K562 (cell line): ENCODE measurements at regions not wholly inside any gene's neighbourhood (a gene's known extent, or its start where the extent isn't known, plus 50 kb on each side); places are given as distances from the start of the nearest gene placed in this dataset.

Experiments used
- ATAC-seq: fragments of 200-7000 bp; cut with Tn5 transposase; 3 replicates; pipeline ENCODE4 v1.9.1; 2020; ENCODE audit warnings: moderate library complexity
- BruUV-seq: library from RNA; stranded (reverse); fragments of 400-500 nt; replicated peaks from 2 replicates; lab custom pipeline; 2021; lab: Mats Ljungman, UMichigan
- CTCF ChIA-PET: fragments of 300-600 bp; formaldehyde crosslinking; extraction: SDS; loops from one replicate; lab custom pipeline; 2021; ENCODE audit warnings: low intra/inter-chr PET ratio; lab: Yijun Ruan, JAX
- POLR2A ChIA-PET: fragments of 300-600, 350-650 bp; sonication (Branson Sonifier 250); formaldehyde crosslinking; extraction: SDS; loops from one replicate; lab custom pipeline; 2021; ENCODE audit warnings: antibody characterized with exemption, inconsistent platforms; lab: Yijun Ruan, JAX
- DNase-seq, 4 experiments: peaks; one replicate each; pipeline versions ENCODE4 v3.0.0 to v3.0.0-alpha.2; 2011 to 2018; ENCODE audit warnings: low spot score in 3 of 4, mixed read lengths in 3 of 4; ENCODE audit errors: extremely low read depth in 1 of 4
- FAIRE-seq: peaks from 2 replicates; lab custom pipeline; 2011; peaks lifted over from hg19 to GRCh38; lab: Jason Lieb, UNC
- H2AFZ ChIP-seq: 2 replicates; pipeline ENCODE4 v1.6.0; 2011; ENCODE audit warnings: low read depth, low read length, control low read depth, inconsistent platforms
- H3K27ac ChIP-seq: fragments of 200-600 bp; 3 replicates; pipeline ENCODE4 v1.8.0; 2011; ENCODE audit warnings: low read depth, mild to moderate bottlenecking, control low read depth, inconsistent platforms, low read length, moderate library complexity, mixed read lengths; ENCODE audit errors: extremely low read depth
- H3K27me3 ChIP-seq, 2 experiments: fragments of 300-600 bp in 1 of 2; 2 replicates in 1 of 2; 3 replicates in 1 of 2; pipeline versions ENCODE4 v1.6.0 to v1.8.0; 2011; ENCODE audit warnings: inconsistent platforms in 2 of 2, low read length in 2 of 2, mild to moderate bottlenecking in 1 of 2, mixed read lengths in 1 of 2, moderate library complexity in 1 of 2; ENCODE audit not compliant: control insufficient read depth in 2 of 2, insufficient read depth in 2 of 2
- H3K36me3 ChIP-seq: fragments of 300-600 bp; 3 replicates; pipeline ENCODE4 v1.8.0; 2011; ENCODE audit warnings: mild to moderate bottlenecking, low read length, inconsistent platforms; ENCODE audit not compliant: control insufficient read depth, insufficient read depth
- H3K4me1 ChIP-seq, 2 experiments: fragments of 200-600 bp in 1 of 2; replicated peaks in 1 of 2; 2 replicates in 1 of 2; 3 replicates in 1 of 2; pipeline versions ENCODE4 v1.5.1 to v1.8.0; 2011; ENCODE audit warnings: inconsistent platforms in 2 of 2, low read length in 2 of 2, mild to moderate bottlenecking in 1 of 2, mixed read lengths in 1 of 2, moderate library complexity in 1 of 2; ENCODE audit not compliant: control insufficient read depth in 2 of 2, insufficient read depth in 2 of 2
- H3K4me2 ChIP-seq: 2 replicates; pipeline ENCODE4 v1.6.1; 2011; ENCODE audit warnings: low read length, control low read depth, inconsistent platforms, mixed read lengths; ENCODE audit not compliant: insufficient read depth
- H3K4me3 ChIP-seq: fragments of 200-600 bp; sonication (generic), shearing (Covaris generic); 2 replicates; pipeline ENCODE4 v1.5.1; 2016; ENCODE audit warnings: control low read depth, inconsistent platforms
- H3K79me2 ChIP-seq: fragments of 200-600 bp; 3 replicates; pipeline ENCODE4 v1.8.0; 2011; ENCODE audit warnings: low read length, inconsistent platforms; ENCODE audit not compliant: control insufficient read depth, insufficient read depth
- H3K9ac ChIP-seq, 2 experiments: 2 replicates each; pipeline versions ENCODE4 v1.6.0 to v1.6.1; 2011; ENCODE audit warnings: low read depth in 2 of 2, low read length in 2 of 2, control low read depth in 1 of 2, inconsistent platforms in 1 of 2, mild to moderate bottlenecking in 1 of 2, mixed read lengths in 1 of 2; ENCODE audit not compliant: insufficient read depth in 1 of 2
- H3K9me1 ChIP-seq: one replicate; pipeline ENCODE4 v1.6.0; 2011; ENCODE audit warnings: inconsistent platforms, mild to moderate bottlenecking, low read length, moderate library complexity; ENCODE audit not compliant: control insufficient read depth, insufficient read depth
- H3K9me3 ChIP-seq: replicated peaks from 2 replicates; pipeline ENCODE4 v1.5.1; 2011; ENCODE audit warnings: low read depth, low read length, inconsistent platforms; ENCODE audit not compliant: control insufficient read depth, insufficient read depth
- H4K20me1 ChIP-seq: replicated peaks from 2 replicates; pipeline ENCODE4 v1.6.1; 2011; ENCODE audit warnings: low read length, inconsistent platforms, mixed read lengths; ENCODE audit not compliant: control insufficient read depth, insufficient read depth
- ATF4 ChIP-seq: fragments of 450-650 bp; formaldehyde crosslinking; IDR thresholded peaks from 2 replicates; pipeline ENCODE4 v1.4.0; 2022; ENCODE audit warnings: mild to moderate bottlenecking, moderate library complexity
- ELF4 ChIP-seq: fragments of 450-650 bp; formaldehyde crosslinking; IDR thresholded peaks from 2 replicates; pipeline ENCODE4 v1.4.0; 2022; ENCODE audit warnings: missing genetic modification characterization
- KLF10 ChIP-seq: fragments of 250-450 bp; sonication (Bioruptor Pico); IDR thresholded peaks from 2 replicates; pipeline ENCODE4 v1.6.1; 2021; ENCODE audit warnings: matching md5 sums
- NBN ChIP-seq: fragments of 450-650 bp; IDR thresholded peaks from 2 replicates; pipeline ENCODE4 v1.6.1; 2016; ENCODE audit warnings: low read depth, mild to moderate bottlenecking
- RBBP5 ChIP-seq: fragments of 200-600 bp; sonication (generic); IDR thresholded peaks from 2 replicates; pipeline ENCODE4 v1.6.1; 2012; ENCODE audit warnings: borderline replicate concordance, mild to moderate bottlenecking, low read length, control low read depth, inconsistent platforms; ENCODE audit not compliant: insufficient read depth, poor library complexity, severe bottlenecking
- SMAD2 ChIP-seq: fragments of 150-350 bp; IDR thresholded peaks from 2 replicates; pipeline ENCODE4 v1.6.1; 2014; ENCODE audit warnings: low read depth, mild to moderate bottlenecking, low read length
- SRF ChIP-seq, 2 experiments: fragments of 250-450, 450-650 bp in 1 of 2; sonication (Bioruptor Pico) in 1 of 2; sonication (generic) in 1 of 2; formaldehyde crosslinking; IDR thresholded peaks; 2 replicates each; pipeline versions ENCODE4 v1.5.0 to v1.5.1; 2020 to 2022; ENCODE audit warnings: mild to moderate bottlenecking in 1 of 2, missing genetic modification reagents in 1 of 2
- ZBTB2 ChIP-seq: fragments of 450-650 bp; IDR thresholded peaks from 2 replicates; pipeline ENCODE4 v1.6.1; 2016; ENCODE audit warnings: antibody characterized with exemption
- ZBTB26 ChIP-seq: fragments of 450-650 bp; formaldehyde crosslinking; IDR thresholded peaks from 2 replicates; pipeline ENCODE4 v1.4.0; 2022; ENCODE audit warnings: missing genetic modification characterization
- ZNF282 ChIP-seq: sonication (generic); formaldehyde crosslinking; IDR thresholded peaks from 2 replicates; pipeline ENCODE4 v1.8.1; 2023; ENCODE audit warnings: missing genetic modification reagents
- ZNF408 ChIP-seq: fragments of 250-450 bp; sonication (Bioruptor Pico); IDR thresholded peaks from 2 replicates; pipeline ENCODE4 v1.4.0; 2020; ENCODE audit warnings: low read depth, mild to moderate bottlenecking, moderate library complexity
- ZNF436 ChIP-seq: fragments of 250-450, 450-650 bp; sonication (Bioruptor Pico); formaldehyde crosslinking; IDR thresholded peaks from 2 replicates; pipeline ENCODE4 v1.7.0; 2020; ENCODE audit warnings: mild to moderate bottlenecking
- WGBS: fragments of 100-300 bp; shearing (Covaris generic); methylation state at CpG from one replicate; pipeline ENCODE4 v1.1.6; 2016; ENCODE audit warnings: low coverage, mixed read lengths; ENCODE audit not compliant: insufficient coverage; ENCODE audit errors: missing lambda C conversion rate; 5-methylcytosine and 5-hydroxymethylcytosine counted together
- in situ Hi-C: fragments of 300-500 bp; cut with MboI; formaldehyde crosslinking; loops from 4 replicates; pipeline ENCODE4 v1.15.0; 2018; ENCODE audit warnings: inconsistent platforms, mixed read lengths
- intact Hi-C: fragments of 100-400 bp; cut with micrococcal nuclease; formaldehyde crosslinking; loops from 2 replicates; pipeline ENCODE4 v1.14.2; 2022
- TF ChIP-seq, protein P1 (sequence below): sonication (generic); formaldehyde crosslinking; IDR thresholded peaks from 2 replicates; pipeline ENCODE4 v1.8.0; 2022; ENCODE audit warnings: mild to moderate bottlenecking, low read depth, missing genetic modification reagents

DNA sequence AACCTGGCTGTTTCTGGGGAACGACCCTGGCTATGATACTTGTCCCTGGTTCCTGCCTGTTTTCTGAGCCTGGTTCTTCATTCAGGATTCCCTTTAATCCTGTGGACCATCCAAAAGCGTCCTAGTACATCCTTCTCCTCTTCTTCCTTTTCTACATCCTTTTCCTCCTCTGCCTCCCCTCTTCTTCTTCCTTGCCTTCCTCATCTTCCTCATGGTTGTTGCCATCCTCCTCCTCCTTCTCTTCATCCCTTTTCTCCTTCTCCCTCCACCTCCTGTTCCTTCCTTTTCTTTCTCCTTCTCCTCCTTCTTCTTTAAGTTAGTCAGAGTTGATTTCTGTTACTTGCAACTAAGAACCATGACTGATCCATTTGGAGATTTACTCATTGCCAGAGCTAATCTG lies 197.8 kb downstream of the FOXD2 start:
- no peaks in the 10 kb centered on the region for H3K9me3 ChIP-seq
- CTCF ChIA-PET = no interaction called here
- no peak for FAIRE-seq
- intact Hi-C loops = no loop called here
- H3K27me3 ChIP-seq = peaks cover 2 to 15% of the 10 kb centered on the region in 2 experiments; a peak in 3 of 5 replicates
- no peak overlapping the region for H3K27ac ChIP-seq
- TF ChIP-seq, protein P1, sequence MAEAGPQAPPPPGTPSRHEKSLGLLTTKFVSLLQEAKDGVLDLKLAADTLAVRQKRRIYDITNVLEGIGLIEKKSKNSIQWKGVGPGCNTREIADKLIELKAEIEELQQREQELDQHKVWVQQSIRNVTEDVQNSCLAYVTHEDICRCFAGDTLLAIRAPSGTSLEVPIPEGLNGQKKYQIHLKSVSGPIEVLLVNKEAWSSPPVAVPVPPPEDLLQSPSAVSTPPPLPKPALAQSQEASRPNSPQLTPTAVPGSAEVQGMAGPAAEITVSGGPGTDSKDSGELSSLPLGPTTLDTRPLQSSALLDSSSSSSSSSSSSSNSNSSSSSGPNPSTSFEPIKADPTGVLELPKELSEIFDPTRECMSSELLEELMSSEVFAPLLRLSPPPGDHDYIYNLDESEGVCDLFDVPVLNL (CRISPR knock-in tag) = no peak
- no peak for TF ChIP-seq SMAD2
- 0 out of 2 replicates have a peak, but pooled peaks have one; percentile 5 for TF ChIP-seq ZBTB26 (CRISPR knock-in tag)
- TF ChIP-seq NBN = no peak
- no peak for TF ChIP-seq SRF (CRISPR knock-in tag; IDR thresholded peaks at IDR 0.05)
- TF ChIP-seq RBBP5 = no peak
- TF ChIP-seq KLF10 (CRISPR knock-in tag) = no peak
- TF ChIP-seq ZNF282 (CRISPR knock-in tag) = no peak
- no peak for TF ChIP-seq ZNF436 (CRISPR knock-in tag)
- no peak for TF ChIP-seq ZNF408 (CRISPR knock-in tag)
- TF ChIP-seq ELF4 = 0 out of 2 replicates have a peak, but pooled peaks have one; percentile 12
- no peak for TF ChIP-seq ATF4 (CRISPR knock-in tag)
- TF ChIP-seq ZBTB2 = no peak
- TF ChIP-seq, all 486 proteins: peak for 2
- Histone ChIP-seq H4K20me1 (peaks cover 6% of the 10 kb centered on the region), H3K4me2 (no peak overlapping the region), H2AFZ (no peak overlapping the region), H3K4me3 (no peak overlapping the region), H3K4me1 (no peaks in the 10 kb centered on the region), H3K36me3 (no peaks in the 10 kb centered on the region), H3K9ac (no peak overlapping the region), H3K9me1 (no peaks in the 10 kb centered on the region), H3K79me2 (no peaks in the 10 kb centered on the region)
- WGBS = 0% methylated on average over 2 of the region's 2 CpGs
- DNase-seq (no peak), ATAC-seq (no peak)
- in situ Hi-C loops = no loop called here
- POLR2A ChIA-PET = no interaction called here
- BruUV-seq = no TSS peak
